M059J (cell line): ENCODE measurements at regions not wholly inside any gene's neighbourhood (a gene's known extent, or its start where the extent isn't known, plus 50 kb on each side); places are given as distances from the start of the nearest gene placed in this dataset.

Experiments
- DNase-seq: peaks from one replicate; pipeline ENCODE4 v3.0.0-alpha.2; 2012; ENCODE audit warnings: low read depth

- DNase-seq: peak; percentile 35
Observed at GRCh38 chr12:59839514-59839913, 243.7 kb downstream of the SLC16A7 start.

- DNase-seq: no peak
Observed at GRCh38 chr12:59843260-59843843, 247.5 kb downstream of the SLC16A7 start.

GRCh38 chr12:59844750-59845149 is 248.9 kb downstream of the SLC16A7 start:
- no peak for DNase-seq

- DNase-seq: no peak
Observed at GRCh38 chr12:59845293-59845692, 249.5 kb downstream of the SLC16A7 start.

- no peak for DNase-seq
Observed at GRCh38 chr12:59847127-59847526, 251.3 kb downstream of the SLC16A7 start.

- DNase-seq: no peak
Observed at GRCh38 chr12:59850268-59850667, 254.4 kb downstream of the SLC16A7 start.

- DNase-seq: no peak
Observed at GRCh38 chr12:59858508-59859170, 262.8 kb downstream of the SLC16A7 start.

GRCh38 chr12:59859171-59859510 is 263.3 kb downstream of the SLC16A7 start:
- no peak for DNase-seq

- no peak for DNase-seq
Observed at GRCh38 chr12:59861635-59862034, 265.8 kb downstream of the SLC16A7 start.

- DNase-seq: no peak
Observed at GRCh38 chr12:59867055-59867454, 271.2 kb downstream of the SLC16A7 start.

- no peak for DNase-seq
Observed at GRCh38 chr12:59867689-59868088, 271.9 kb downstream of the SLC16A7 start.

- no peak for DNase-seq
Observed at GRCh38 chr12:59871779-59872178, 275.9 kb downstream of the SLC16A7 start.

- DNase-seq: peak; percentile 3
Observed at GRCh38 chr12:59873136-59873535, 277.3 kb downstream of the SLC16A7 start.

- DNase-seq: peak; percentile 18
Observed at GRCh38 chr12:59874781-59875180, 279.0 kb downstream of the SLC16A7 start.

- no peak for DNase-seq
Observed at GRCh38 chr12:59886131-59886733, 290.4 kb downstream of the SLC16A7 start.

- DNase-seq: no peak
Observed at GRCh38 chr12:59887178-59887577, 291.3 kb downstream of the SLC16A7 start.

- peak; percentile 28 for DNase-seq
Observed at GRCh38 chr12:59890896-59891579, 295.2 kb downstream of the SLC16A7 start.

- DNase-seq: no peak
Observed at GRCh38 chr12:59895166-59895775, 299.4 kb downstream of the SLC16A7 start.

- DNase-seq: peak; percentile 42
Observed at GRCh38 chr12:59904874-59905521, 309.2 kb downstream of the SLC16A7 start.

- DNase-seq: peak; percentile 37
Observed at GRCh38 chr12:59911516-59911915, 315.7 kb downstream of the SLC16A7 start.

GRCh38 chr12:59916988-59917387 is 321.2 kb downstream of the SLC16A7 start:
- DNase-seq: no peak

GRCh38 chr12:59927032-59927431 is 331.2 kb downstream of the SLC16A7 start:
- DNase-seq: peak; percentile 11
